ENCODE measurements at regions not wholly inside any gene's neighbourhood (a gene's known extent, or its start where the extent isn't known, plus 50 kb on each side); places are given as distances from the start of the nearest gene placed in this dataset.

GRCh38 chr2:84217456-84217855, 241.6 kb downstream of the SUCLG1 start:
- no peak overlapping the region for H3K4me3 ChIP-seq (ENCODE audit: low read depth, low read length)
- no peak for TF ChIP-seq CTCF (IDR thresholded peaks at IDR 0.05; ENCODE audit: low read depth, low read length)
- no peak for DNase-seq (ENCODE audit: low read depth, low spot score)
- in situ Hi-C loops (cut with HindIII; ENCODE audit: low sequenced_read_pairs), result no loop called here

GRCh38 chr2:84214455-84214854, 244.6 kb downstream of the SUCLG1 start:
- H3K4me3 ChIP-seq (ENCODE audit: low read depth, low read length), result no peak overlapping the region
- DNase-seq (ENCODE audit: low read depth, low spot score), result no peak
- TF ChIP-seq CTCF (IDR thresholded peaks at IDR 0.05; ENCODE audit: low read depth, low read length), result no peak
- in situ Hi-C loops (cut with HindIII; ENCODE audit: low sequenced_read_pairs), result no loop called here

GRCh38 chr2:84212611-84213314, 246.3 kb downstream of the SUCLG1 start:
- no peak for DNase-seq (ENCODE audit: low read depth, low spot score)
- H3K4me3 ChIP-seq (ENCODE audit: low read depth, low read length), result no peak overlapping the region
- TF ChIP-seq CTCF (IDR thresholded peaks at IDR 0.05; ENCODE audit: low read depth, low read length), result no peak
- in situ Hi-C loops (cut with HindIII; ENCODE audit: low sequenced_read_pairs), result no loop called here

- in situ Hi-C loops (cut with HindIII; ENCODE audit: low sequenced_read_pairs), result no loop called here
- no peak for TF ChIP-seq CTCF (IDR thresholded peaks at IDR 0.05; ENCODE audit: low read depth, low read length)
- no peak overlapping the region for H3K4me3 ChIP-seq (ENCODE audit: low read depth, low read length)
- no peak for DNase-seq (ENCODE audit: low read depth, low spot score)
Measured at GRCh38 chr2:84209941-84210340, 249.1 kb downstream of the SUCLG1 start.

GRCh38 chr2:84204995-84205394, 254.1 kb downstream of the SUCLG1 start:
- no peak for TF ChIP-seq CTCF (IDR thresholded peaks at IDR 0.05; ENCODE audit: low read depth, low read length)
- in situ Hi-C loops (cut with HindIII; ENCODE audit: low sequenced_read_pairs), result no loop called here
- DNase-seq (ENCODE audit: low read depth, low spot score), result no peak
- H3K4me3 ChIP-seq (ENCODE audit: low read depth, low read length), result no peak overlapping the region

GRCh38 chr2:84202166-84202565, 256.9 kb downstream of the SUCLG1 start:
- TF ChIP-seq CTCF (IDR thresholded peaks at IDR 0.05; ENCODE audit: low read depth, low read length), result no peak
- in situ Hi-C loops (cut with HindIII; ENCODE audit: low sequenced_read_pairs), result no loop called here
- H3K4me3 ChIP-seq (ENCODE audit: low read depth, low read length), result no peak overlapping the region
- no peak for DNase-seq (ENCODE audit: low read depth, low spot score)

Data from astrocyte of the spinal cord (primary cell).